ENCODE measurements at regions not wholly inside any gene's neighbourhood (a gene's known extent, or its start where the extent isn't known, plus 50 kb on each side); places are given as distances from the start of the nearest gene placed in this dataset.

GRCh38 chr11:103842795-103843194 is 193.6 kb upstream of the DDI1 start:
- peak; percentile 54 for DNase-seq
- no peaks in the 10 kb centered on the region for H3K9me3 Mint-ChIP-seq
- no peak overlapping the region for H3K4me3 Mint-ChIP-seq
- peaks cover 28% of the 10 kb centered on the region for H3K4me1 Mint-ChIP-seq (ENCODE audit: low read depth)
- no peak overlapping the region for H3K27ac Mint-ChIP-seq
- no peaks in the 10 kb centered on the region; the same call in none of the 2 replicates for H3K27me3 Mint-ChIP-seq (ENCODE audit: insufficient read depth)
- no peaks in the 10 kb centered on the region for H3K36me3 Mint-ChIP-seq (ENCODE audit: low read depth)
- TF ChIP-seq CTCF (IDR thresholded peaks at IDR 0.05): no peak

GRCh38 chr11:103844327-103845215 is 191.9 kb upstream of the DDI1 start:
- TF ChIP-seq CTCF (IDR thresholded peaks at IDR 0.05): no peak
- Mint-ChIP-seq H3K36me3 (ENCODE audit: low read depth) (no peaks in the 10 kb centered on the region), H3K4me3 (no peak overlapping the region), H3K27ac (no peak overlapping the region), H3K9me3 (no peaks in the 10 kb centered on the region), H3K27me3 (ENCODE audit: insufficient read depth) (no peaks in the 10 kb centered on the region; the same call in none of the 2 replicates), H3K4me1 (ENCODE audit: low read depth) (peaks cover 35% of the 10 kb centered on the region)
- no peak for DNase-seq

- no peak overlapping the region for H3K4me3 Mint-ChIP-seq
- no peak for DNase-seq
- H3K9me3 Mint-ChIP-seq: no peaks in the 10 kb centered on the region
- H3K36me3 Mint-ChIP-seq (ENCODE audit: low read depth): no peaks in the 10 kb centered on the region
- H3K27ac Mint-ChIP-seq: no peak overlapping the region
- no peaks in the 10 kb centered on the region; the same call in 1 of the 2 replicates for H3K27me3 Mint-ChIP-seq (ENCODE audit: insufficient read depth)
- peaks cover 35% of the 10 kb centered on the region for H3K4me1 Mint-ChIP-seq (ENCODE audit: low read depth)
- no peak for TF ChIP-seq CTCF (IDR thresholded peaks at IDR 0.05)
Observed at GRCh38 chr11:103845331-103845730, 191.1 kb upstream of the DDI1 start.

GRCh38 chr11:103848686-103849085 is 187.8 kb upstream of the DDI1 start:
- H3K9me3 Mint-ChIP-seq: no peaks in the 10 kb centered on the region
- no peak overlapping the region for H3K4me3 Mint-ChIP-seq
- no peaks in the 10 kb centered on the region for H3K36me3 Mint-ChIP-seq (ENCODE audit: low read depth)
- no peaks in the 10 kb centered on the region for H3K27me3 Mint-ChIP-seq (ENCODE audit: insufficient read depth)
- H3K27ac Mint-ChIP-seq: no peak overlapping the region
- peaks cover 31% of the 10 kb centered on the region for H3K4me1 Mint-ChIP-seq (ENCODE audit: low read depth)
- DNase-seq: no peak
- TF ChIP-seq CTCF (IDR thresholded peaks at IDR 0.05): no peak

GRCh38 chr11:103849366-103849765 is 187.1 kb upstream of the DDI1 start:
- Mint-ChIP-seq H3K36me3 (ENCODE audit: low read depth) (no peaks in the 10 kb centered on the region), H3K4me3 (no peak overlapping the region), H3K27ac (no peak overlapping the region), H3K9me3 (no peaks in the 10 kb centered on the region), H3K4me1 (ENCODE audit: low read depth) (peaks cover 31% of the 10 kb centered on the region), H3K27me3 (ENCODE audit: insufficient read depth) (no peaks in the 10 kb centered on the region)
- TF ChIP-seq CTCF (IDR thresholded peaks at IDR 0.05): no peak
- DNase-seq: no peak

Measured in HFFc6 (cell line).